Memory B cell (primary cell): ENCODE measurements at regions not wholly inside any gene's neighbourhood (a gene's known extent, or its start where the extent isn't known, plus 50 kb on each side); places are given as distances from the start of the nearest gene placed in this dataset.

Experiments used
- ATAC-seq: fragments of 150-1000 bp; cut with Tn5 transposase; 2 replicates; pipeline ENCODE4 v1.10.0; 2021; ENCODE audit warnings: low read depth, mild to moderate bottlenecking, moderate library complexity
- DNase-seq, 2 donors: peaks; one replicate each; pipeline ENCODE4 v3.0.0; 2022; ENCODE audit warnings: low spot score in 2 of 2
- H3K27ac Mint-ChIP-seq: one replicate; pipeline ENCODE4 v1.8.0; 2022; ENCODE audit warnings: mild to moderate bottlenecking, moderate library complexity, mixed read lengths
- H3K27me3 Mint-ChIP-seq: one replicate; pipeline ENCODE4 v1.8.0; 2022; ENCODE audit warnings: mixed read lengths
- H3K36me3 Mint-ChIP-seq: one replicate; pipeline ENCODE4 v1.8.0; 2022; ENCODE audit warnings: mild to moderate bottlenecking, mixed read lengths
- H3K4me1 Mint-ChIP-seq: one replicate; pipeline ENCODE4 v1.8.0; 2022; ENCODE audit warnings: mixed read lengths
- H3K4me3 Mint-ChIP-seq: one replicate; pipeline ENCODE4 v1.8.0; 2022; ENCODE audit warnings: mild to moderate bottlenecking, moderate library complexity, mixed read lengths
- H3K9me3 Mint-ChIP-seq: one replicate; pipeline ENCODE4 v1.8.0; 2022; ENCODE audit warnings: mixed read lengths

- Mint-ChIP-seq H3K4me1 (no peaks in the 10 kb centered on the region), H3K27ac (no peak overlapping the region), H3K27me3 (peaks cover 6% of the 10 kb centered on the region), H3K9me3 (no peaks in the 10 kb centered on the region), H3K4me3 (no peak overlapping the region), H3K36me3 (no peaks in the 10 kb centered on the region)
- no peak for ATAC-seq
- no peak for DNase-seq
These were observed 207.2 kb downstream of the ERCC6L2 start for GRCh38 chr9:96082516-96083232.

- no peaks in the 10 kb centered on the region for H3K36me3 Mint-ChIP-seq
- no peaks in the 10 kb centered on the region for H3K9me3 Mint-ChIP-seq
- H3K4me3 Mint-ChIP-seq: no peak overlapping the region
- no peak overlapping the region for H3K27ac Mint-ChIP-seq
- H3K27me3 Mint-ChIP-seq: peaks cover 3% of the 10 kb centered on the region
- H3K4me1 Mint-ChIP-seq: no peaks in the 10 kb centered on the region
- no peak for ATAC-seq
- DNase-seq: no peak
These were observed 204.9 kb downstream of the ERCC6L2 start for GRCh38 chr9:96080364-96080763.

- no peak for ATAC-seq
- no peaks in the 10 kb centered on the region for H3K9me3 Mint-ChIP-seq
- no peaks in the 10 kb centered on the region for H3K36me3 Mint-ChIP-seq
- H3K4me3 Mint-ChIP-seq: no peak overlapping the region
- H3K27me3 Mint-ChIP-seq: peaks cover 3% of the 10 kb centered on the region
- DNase-seq: no peak
- no peaks in the 10 kb centered on the region for H3K4me1 Mint-ChIP-seq
- no peak overlapping the region for H3K27ac Mint-ChIP-seq
These were observed 204.3 kb downstream of the ERCC6L2 start for GRCh38 chr9:96079779-96080178.

- no peaks in the 10 kb centered on the region for H3K36me3 Mint-ChIP-seq
- H3K4me3 Mint-ChIP-seq: no peak overlapping the region
- H3K9me3 Mint-ChIP-seq: no peaks in the 10 kb centered on the region
- H3K27me3 Mint-ChIP-seq: peaks cover 5% of the 10 kb centered on the region
- DNase-seq: no peak
- no peak overlapping the region for H3K27ac Mint-ChIP-seq
- no peak for ATAC-seq
- no peaks in the 10 kb centered on the region for H3K4me1 Mint-ChIP-seq
These were observed 203.5 kb downstream of the ERCC6L2 start for GRCh38 chr9:96078897-96079490.

GRCh38 chr9:96075757-96076156 lies 200.3 kb downstream of the ERCC6L2 start:
- H3K4me1 Mint-ChIP-seq: no peaks in the 10 kb centered on the region
- DNase-seq (no peak), ATAC-seq (no peak)
- no peaks in the 10 kb centered on the region for H3K9me3 Mint-ChIP-seq
- no peak overlapping the region for H3K4me3 Mint-ChIP-seq
- H3K27me3 Mint-ChIP-seq: peaks cover 9% of the 10 kb centered on the region
- no peak overlapping the region for H3K27ac Mint-ChIP-seq
- no peaks in the 10 kb centered on the region for H3K36me3 Mint-ChIP-seq

- no peaks in the 10 kb centered on the region for H3K9me3 Mint-ChIP-seq
These were observed 199.6 kb downstream of the ERCC6L2 start for GRCh38 chr9:96075111-96075510.

GRCh38 chr9:96073531-96074480 lies 198.3 kb downstream of the ERCC6L2 start:
- Mint-ChIP-seq H3K27ac (no peak overlapping the region), H3K9me3 (no peaks in the 10 kb centered on the region), H3K4me3 (no peak overlapping the region), H3K27me3 (peaks cover 16% of the 10 kb centered on the region), H3K4me1 (no peaks in the 10 kb centered on the region), H3K36me3 (no peaks in the 10 kb centered on the region)
- no peak for ATAC-seq
- DNase-seq: no peak

More at GRCh38 chr9:96075111-96075510, 199.6 kb downstream of the ERCC6L2 start:
- Mint-ChIP-seq H3K27me3 (peaks cover 12% of the 10 kb centered on the region), H3K27ac (no peak overlapping the region), H3K4me1 (no peaks in the 10 kb centered on the region), H3K4me3 (no peak overlapping the region), H3K36me3 (no peaks in the 10 kb centered on the region)
- DNase-seq (no peak), ATAC-seq (no peak)

GRCh38 chr9:96072930-96073329 lies 197.4 kb downstream of the ERCC6L2 start:
- no peaks in the 10 kb centered on the region for H3K9me3 Mint-ChIP-seq
- no peak overlapping the region for H3K27ac Mint-ChIP-seq
- DNase-seq (no peak), ATAC-seq (no peak)
- no peaks in the 10 kb centered on the region for H3K4me1 Mint-ChIP-seq
- H3K36me3 Mint-ChIP-seq: no peaks in the 10 kb centered on the region
- no peak overlapping the region for H3K4me3 Mint-ChIP-seq
- H3K27me3 Mint-ChIP-seq: peaks cover 16% of the 10 kb centered on the region

GRCh38 chr9:96071815-96072124 lies 196.3 kb downstream of the ERCC6L2 start:
- Mint-ChIP-seq H3K4me1 (no peaks in the 10 kb centered on the region), H3K27ac (no peak overlapping the region), H3K27me3 (peaks cover 16% of the 10 kb centered on the region), H3K9me3 (no peaks in the 10 kb centered on the region), H3K4me3 (no peak overlapping the region), H3K36me3 (no peaks in the 10 kb centered on the region)
- ATAC-seq: no peak
- DNase-seq: no peak

- H3K36me3 Mint-ChIP-seq: no peaks in the 10 kb centered on the region
- no peaks in the 10 kb centered on the region for H3K4me1 Mint-ChIP-seq
- DNase-seq: no peak
- no peak overlapping the region for H3K4me3 Mint-ChIP-seq
- no peaks in the 10 kb centered on the region for H3K9me3 Mint-ChIP-seq
- peaks cover 17% of the 10 kb centered on the region for H3K27me3 Mint-ChIP-seq
- ATAC-seq: no peak
- no peak overlapping the region for H3K27ac Mint-ChIP-seq
These were observed 195.8 kb downstream of the ERCC6L2 start for GRCh38 chr9:96071076-96071814.

GRCh38 chr9:96069629-96070220 lies 194.2 kb downstream of the ERCC6L2 start:
- H3K27ac Mint-ChIP-seq: no peak overlapping the region
- no peak overlapping the region for H3K4me3 Mint-ChIP-seq
- H3K9me3 Mint-ChIP-seq: no peaks in the 10 kb centered on the region
- no peak for DNase-seq
- no peaks in the 10 kb centered on the region for H3K4me1 Mint-ChIP-seq
- no peaks in the 10 kb centered on the region for H3K36me3 Mint-ChIP-seq
- ATAC-seq: no peak
- peaks cover 17% of the 10 kb centered on the region for H3K27me3 Mint-ChIP-seq

GRCh38 chr9:96068511-96068910 lies 193.0 kb downstream of the ERCC6L2 start:
- no peak overlapping the region for H3K27ac Mint-ChIP-seq
- ATAC-seq (no peak), DNase-seq (no peak)
- no peaks in the 10 kb centered on the region for H3K36me3 Mint-ChIP-seq
- no peaks in the 10 kb centered on the region for H3K4me1 Mint-ChIP-seq
- H3K9me3 Mint-ChIP-seq: no peaks in the 10 kb centered on the region
- peaks cover 17% of the 10 kb centered on the region for H3K27me3 Mint-ChIP-seq
- no peak overlapping the region for H3K4me3 Mint-ChIP-seq

- ATAC-seq (no peak), DNase-seq (no peak)
- H3K4me3 Mint-ChIP-seq: no peak overlapping the region
- no peak overlapping the region for H3K27ac Mint-ChIP-seq
- no peaks in the 10 kb centered on the region for H3K9me3 Mint-ChIP-seq
- no peaks in the 10 kb centered on the region for H3K4me1 Mint-ChIP-seq
- no peaks in the 10 kb centered on the region for H3K36me3 Mint-ChIP-seq
- H3K27me3 Mint-ChIP-seq: peaks cover 17% of the 10 kb centered on the region
These were observed 192.1 kb downstream of the ERCC6L2 start for GRCh38 chr9:96067600-96067999.
